ENCODE measurements at regions not wholly inside any gene's neighbourhood (a gene's known extent, or its start where the extent isn't known, plus 50 kb on each side); places are given as distances from the start of the nearest gene placed in this dataset.
A peak's percentile ranks its signal among the peaks of the same experiment; 100 is the strongest.

DNA sequence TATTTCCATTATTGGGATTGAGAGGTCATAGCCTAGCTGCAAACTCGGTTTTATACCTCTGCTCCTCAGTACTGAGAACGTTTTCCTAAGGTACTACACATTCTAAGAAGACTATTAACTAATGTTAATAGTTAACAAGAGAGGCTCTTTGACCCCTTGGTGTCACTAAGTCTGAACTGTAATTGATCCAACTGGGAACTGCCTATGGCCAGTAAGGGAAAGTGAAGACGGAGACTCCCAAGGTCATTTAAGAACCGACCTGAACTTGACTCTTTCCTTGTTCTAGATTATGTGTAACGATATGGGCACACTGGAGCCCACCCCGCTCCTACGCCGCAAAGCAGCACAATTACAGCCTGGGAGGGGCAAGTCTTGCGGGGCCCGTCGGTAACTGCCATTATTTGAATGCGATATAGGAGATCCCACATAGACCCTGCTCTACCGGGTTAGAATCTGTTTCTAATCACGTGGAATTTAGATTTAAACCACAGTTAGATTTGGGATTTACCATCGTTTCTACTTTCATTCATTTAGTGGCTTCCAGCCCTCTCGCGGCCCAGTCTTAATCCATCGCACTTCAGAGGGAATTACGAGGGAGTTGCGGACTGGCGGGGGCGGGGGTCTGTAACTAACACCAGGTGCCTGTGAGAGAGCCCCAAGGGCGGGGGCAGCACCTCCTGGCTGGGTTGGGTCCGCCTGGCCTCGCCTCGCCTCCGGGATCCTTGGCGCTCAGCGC, 84.1 kb upstream of the EPB41L3 start:
- DNase-seq, result no peak
- no peaks in the 10 kb centered on the region for H3K9me3 Mint-ChIP-seq
- H3K27ac Mint-ChIP-seq, result no peak overlapping the region
- intact Hi-C loops (cut with micrococcal nuclease), result loop anchor here (10.0 kb wide), 1 partner anchor 267 kb away; the partner anchor contains the start of gene TMEM200C
- ChIA-PET CTCF (no interaction called here), POLR2A (no interaction called here)
- peaks cover 28% of the 10 kb centered on the region for H3K27me3 Mint-ChIP-seq
- H3K4me1 Mint-ChIP-seq (ENCODE audit: low read depth), result peaks cover 3% of the 10 kb centered on the region
- peak overlapping the region; percentile 44 for H3K4me3 Mint-ChIP-seq
- no peaks in the 10 kb centered on the region for H3K36me3 Mint-ChIP-seq

DNA sequence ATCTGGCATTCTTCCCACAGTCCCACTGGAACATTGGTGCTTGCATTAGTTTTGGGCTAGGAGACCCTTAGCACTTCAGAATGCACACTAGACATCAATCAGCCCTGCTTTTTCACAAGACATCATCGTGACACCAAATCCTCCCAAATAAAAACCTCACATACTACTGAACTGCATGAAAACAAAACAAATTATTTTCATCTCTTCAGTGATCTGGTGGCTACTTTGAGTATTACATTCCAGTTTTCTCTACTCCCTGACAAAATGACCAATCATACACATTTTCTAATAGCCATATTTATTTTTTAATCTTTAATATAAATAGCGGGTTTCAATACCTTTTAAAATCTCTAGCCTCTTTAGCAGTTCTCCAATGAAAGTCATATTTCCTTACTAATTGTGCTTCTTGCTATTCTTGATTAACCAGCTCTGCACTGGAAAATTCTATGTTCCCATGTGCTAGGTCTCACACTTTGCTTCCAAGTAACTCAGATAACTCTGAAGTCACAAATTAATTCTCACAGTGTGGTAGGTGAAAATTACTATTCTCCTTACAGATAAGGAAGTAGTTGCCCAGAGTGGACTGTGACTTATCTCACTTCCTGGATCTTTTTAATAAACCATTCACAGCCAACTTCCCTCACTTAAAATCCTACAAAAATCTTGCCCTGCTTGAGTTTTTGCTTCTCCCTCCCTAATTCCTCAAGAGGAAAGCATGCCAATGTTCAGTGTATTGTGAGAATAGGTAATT, 82.5 kb upstream of the EPB41L3 start:
- intact Hi-C loops (cut with micrococcal nuclease), result loop anchor here (10.0 kb wide), 1 partner anchor 268 kb away; the partner anchor contains the start of gene TMEM200C
- no peak for DNase-seq
- H3K27me3 Mint-ChIP-seq, result peaks cover 20% of the 10 kb centered on the region
- H3K27ac Mint-ChIP-seq, result no peak overlapping the region
- no peak overlapping the region for H3K4me3 Mint-ChIP-seq
- H3K9me3 Mint-ChIP-seq, result no peaks in the 10 kb centered on the region
- peaks cover 3% of the 10 kb centered on the region for H3K4me1 Mint-ChIP-seq (ENCODE audit: low read depth)
- ChIA-PET CTCF (no interaction called here), POLR2A (no interaction called here)
- no peaks in the 10 kb centered on the region for H3K36me3 Mint-ChIP-seq

DNA sequence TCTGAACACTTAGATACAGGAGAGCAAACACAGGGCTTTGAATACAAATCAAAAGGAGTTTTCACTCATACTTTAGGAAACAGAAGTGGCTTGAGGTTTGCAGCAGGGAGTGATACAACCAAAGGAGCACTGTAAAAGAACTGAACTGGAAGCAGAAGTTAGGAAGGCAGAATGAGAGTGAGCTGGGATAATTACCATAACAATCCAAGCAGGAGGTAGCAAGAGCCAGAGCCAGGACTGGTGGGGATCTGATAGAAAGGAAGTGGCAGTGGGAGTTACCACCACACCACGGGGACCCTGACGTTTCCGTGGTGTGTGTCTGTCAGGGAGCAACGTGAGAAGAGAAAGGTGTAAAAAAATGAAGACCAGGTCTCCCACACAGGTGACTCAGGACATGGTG, 81.3 kb upstream of the EPB41L3 start:
- Mint-ChIP-seq H3K27ac (no peak overlapping the region), H3K4me1 (ENCODE audit: low read depth) (peaks cover 3% of the 10 kb centered on the region), H3K27me3 (peaks cover 13% of the 10 kb centered on the region), H3K9me3 (no peaks in the 10 kb centered on the region), H3K4me3 (no peak overlapping the region), H3K36me3 (no peaks in the 10 kb centered on the region)
- intact Hi-C loops (cut with micrococcal nuclease), result loop anchor here (10.0 kb wide), 1 partner anchor 270 kb away; the partner anchor contains the start of gene TMEM200C
- CTCF ChIA-PET, result interaction anchor here (0.5 kb wide), 1 partner anchor 283 kb away, joined by 3 read pairs; no protein-coding TSS in a partner anchor
- POLR2A ChIA-PET, result no interaction called here
- DNase-seq, result no peak

DNA sequence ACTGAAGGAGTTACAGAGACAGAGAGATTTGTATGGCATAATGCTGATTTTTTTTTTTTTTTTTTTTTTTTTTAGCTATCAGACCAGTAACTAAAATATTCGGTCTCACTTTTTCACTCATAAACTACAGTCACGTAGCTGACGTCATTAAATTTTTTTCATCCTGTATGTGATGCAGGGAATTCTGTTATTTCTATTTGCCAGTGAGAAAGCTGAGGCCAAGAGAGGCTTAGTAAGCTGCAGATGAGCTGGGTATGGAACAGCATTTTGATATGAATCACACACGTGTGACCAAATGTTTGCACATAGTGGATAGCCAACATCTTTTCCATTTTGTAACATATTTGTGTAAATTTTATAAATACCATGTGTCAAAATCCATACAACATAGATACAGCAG, 79.1 kb upstream of the EPB41L3 start:
- ChIA-PET CTCF (no interaction called here), POLR2A (no interaction called here)
- Mint-ChIP-seq H3K4me1 (ENCODE audit: low read depth) (no peaks in the 10 kb centered on the region), H3K36me3 (no peaks in the 10 kb centered on the region), H3K27ac (no peak overlapping the region), H3K9me3 (no peaks in the 10 kb centered on the region), H3K4me3 (no peak overlapping the region), H3K27me3 (peaks cover 7% of the 10 kb centered on the region)
- DNase-seq, result no peak
- intact Hi-C loops (cut with micrococcal nuclease), result loop anchor here (10.0 kb wide), 1 partner anchor 272 kb away; the partner anchor contains the start of gene TMEM200C

DNA sequence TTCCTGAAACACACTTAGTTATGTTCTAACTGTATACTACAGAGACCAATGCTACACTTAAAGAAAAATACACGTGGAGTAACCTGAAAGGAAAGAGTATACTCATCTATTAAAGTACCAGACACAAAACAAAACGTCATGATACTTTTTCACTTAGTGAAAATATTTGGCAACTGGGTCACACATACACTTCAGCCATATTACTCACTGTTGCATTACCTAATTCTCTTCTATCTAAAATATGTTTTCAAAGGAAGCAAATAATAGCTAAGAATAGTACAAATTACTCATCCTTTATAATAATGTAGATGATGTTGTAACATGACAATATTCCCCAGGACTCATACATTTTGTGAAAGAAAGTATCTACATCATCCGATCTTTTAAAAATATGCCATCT, 76.5 kb upstream of the EPB41L3 start:
- CTCF ChIA-PET, result interaction anchor here (0.7 kb wide), 1 partner anchor 14 kb away, joined by 3 read pairs; no protein-coding TSS in a partner anchor
- peaks cover 3% of the 10 kb centered on the region for H3K27me3 Mint-ChIP-seq
- no peaks in the 10 kb centered on the region for H3K9me3 Mint-ChIP-seq
- no peaks in the 10 kb centered on the region for H3K36me3 Mint-ChIP-seq
- H3K27ac Mint-ChIP-seq, result no peak overlapping the region
- H3K4me3 Mint-ChIP-seq, result no peak overlapping the region
- no peaks in the 10 kb centered on the region for H3K4me1 Mint-ChIP-seq (ENCODE audit: low read depth)
- DNase-seq, result no peak
- POLR2A ChIA-PET, result no interaction called here
- intact Hi-C loops (cut with micrococcal nuclease), result loop anchor here (10.0 kb wide), 1 partner anchor 275 kb away; the partner anchor contains the start of gene TMEM200C

DNA sequence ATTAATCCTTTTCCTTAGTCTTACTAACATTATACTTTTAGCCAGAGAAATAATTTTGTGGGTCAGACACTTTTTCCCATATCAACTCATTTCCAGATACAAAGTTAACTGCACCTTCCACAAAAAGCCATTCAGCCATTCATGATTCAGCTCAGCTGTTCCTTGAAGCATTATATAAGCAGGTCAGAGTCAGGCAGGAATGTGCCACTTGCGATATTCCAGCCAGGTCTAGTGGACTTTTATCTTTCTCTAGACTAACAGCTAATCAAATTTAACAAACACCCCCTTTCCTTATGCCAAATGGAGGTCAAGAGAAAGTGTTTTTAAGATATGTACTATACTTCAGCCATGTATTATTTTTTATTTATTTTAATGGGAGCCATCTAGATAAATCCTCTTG, 75.6 kb upstream of the EPB41L3 start:
- no peaks in the 10 kb centered on the region for H3K9me3 Mint-ChIP-seq
- POLR2A ChIA-PET, result no interaction called here
- no peaks in the 10 kb centered on the region for H3K36me3 Mint-ChIP-seq
- peaks cover 3% of the 10 kb centered on the region for H3K27me3 Mint-ChIP-seq
- DNase-seq, result no peak
- intact Hi-C loops (cut with micrococcal nuclease), result no loop called here
- H3K27ac Mint-ChIP-seq, result no peak overlapping the region
- no peak overlapping the region for H3K4me3 Mint-ChIP-seq
- no peaks in the 10 kb centered on the region for H3K4me1 Mint-ChIP-seq (ENCODE audit: low read depth)
- CTCF ChIA-PET, result interaction anchor here (0.7 kb wide), 1 partner anchor 15 kb away, joined by 3 read pairs; no protein-coding TSS in a partner anchor

DNA sequence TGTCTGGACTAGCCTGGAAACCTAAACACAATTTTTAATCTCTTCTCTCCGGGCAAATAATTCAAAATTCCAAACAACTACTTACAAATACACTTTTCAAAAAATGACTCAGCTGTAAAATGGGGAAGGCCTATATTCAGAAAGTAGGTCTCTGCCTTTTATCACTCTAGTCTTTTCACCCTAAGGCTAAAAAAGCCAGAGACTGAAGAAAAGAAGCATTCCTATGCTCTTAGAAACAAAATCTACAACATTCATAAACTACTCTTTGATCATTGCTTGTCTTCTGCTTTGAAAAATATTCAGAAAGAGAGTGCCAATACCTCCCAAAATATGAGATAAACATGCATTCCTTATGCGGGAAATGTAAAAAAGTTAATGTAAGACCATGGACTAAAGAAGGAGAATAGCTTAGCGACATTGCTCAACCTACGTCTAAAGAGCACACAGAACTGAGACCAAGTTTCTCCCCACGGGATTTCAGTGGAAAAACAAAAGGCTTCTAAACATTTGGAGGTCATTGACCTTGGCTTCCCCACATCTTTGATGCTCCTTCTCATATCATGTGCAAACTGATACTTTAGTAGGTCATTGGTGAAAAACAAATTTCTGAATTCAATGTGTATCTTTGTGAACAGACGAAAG, 74.4 kb upstream of the EPB41L3 start:
- H3K27me3 Mint-ChIP-seq, result no peaks in the 10 kb centered on the region
- H3K9me3 Mint-ChIP-seq, result no peaks in the 10 kb centered on the region
- POLR2A ChIA-PET, result no interaction called here
- CTCF ChIA-PET, result no interaction called here
- H3K4me3 Mint-ChIP-seq, result no peak overlapping the region
- no peaks in the 10 kb centered on the region for H3K4me1 Mint-ChIP-seq (ENCODE audit: low read depth)
- intact Hi-C loops (cut with micrococcal nuclease), result no loop called here
- no peak for DNase-seq
- H3K27ac Mint-ChIP-seq, result no peak overlapping the region
- no peaks in the 10 kb centered on the region for H3K36me3 Mint-ChIP-seq

DNA sequence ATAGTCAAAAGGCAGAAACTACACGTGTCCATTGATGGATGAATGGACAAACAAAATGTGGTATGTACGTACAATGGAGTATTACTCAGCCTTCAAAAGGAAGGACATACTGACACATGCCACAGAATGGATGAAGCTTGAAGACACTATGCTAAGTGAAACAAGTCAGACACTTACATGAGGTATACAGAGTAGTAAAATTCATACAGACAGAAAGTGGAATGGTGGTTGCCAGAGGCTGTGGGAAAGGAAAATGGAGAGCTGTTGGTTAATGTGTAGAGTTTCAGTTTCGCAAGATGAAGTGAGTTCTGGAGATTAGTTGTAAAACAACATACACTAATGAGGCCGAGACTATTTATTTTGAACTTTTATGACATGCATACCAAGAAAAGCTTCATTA, 67.4 kb upstream of the EPB41L3 start:
- H3K4me1 Mint-ChIP-seq (ENCODE audit: low read depth), result no peaks in the 10 kb centered on the region
- POLR2A ChIA-PET, result no interaction called here
- CTCF ChIA-PET, result no interaction called here
- H3K9me3 Mint-ChIP-seq, result no peaks in the 10 kb centered on the region
- intact Hi-C loops (cut with micrococcal nuclease), result no loop called here
- no peaks in the 10 kb centered on the region for H3K36me3 Mint-ChIP-seq
- no peak overlapping the region for H3K27ac Mint-ChIP-seq
- no peak for DNase-seq
- peaks cover 4% of the 10 kb centered on the region for H3K27me3 Mint-ChIP-seq
- H3K4me3 Mint-ChIP-seq, result no peak overlapping the region

DNA sequence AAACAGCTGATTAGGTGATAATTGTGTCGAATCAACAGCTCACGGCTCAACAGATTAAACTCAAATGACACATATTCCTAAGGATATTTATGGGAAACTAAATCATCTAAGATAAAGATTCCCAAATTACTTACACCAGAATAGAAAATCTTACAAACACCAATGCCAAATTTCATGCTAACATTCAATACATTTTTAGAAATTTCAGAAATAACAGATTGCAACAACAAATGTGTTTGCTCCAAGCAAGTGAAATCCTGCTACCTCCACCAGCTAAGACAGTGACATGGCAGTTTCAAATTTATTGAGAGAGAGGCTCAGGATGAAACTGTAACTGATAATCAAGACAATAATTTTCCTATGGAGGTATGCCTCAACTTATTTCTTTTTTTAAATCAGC, 65.0 kb upstream of the EPB41L3 start:
- Mint-ChIP-seq H3K36me3 (no peaks in the 10 kb centered on the region), H3K4me1 (ENCODE audit: low read depth) (no peaks in the 10 kb centered on the region), H3K27me3 (peaks cover 4% of the 10 kb centered on the region), H3K27ac (no peak overlapping the region), H3K9me3 (no peaks in the 10 kb centered on the region), H3K4me3 (no peak overlapping the region)
- POLR2A ChIA-PET, result no interaction called here
- CTCF ChIA-PET, result no interaction called here
- intact Hi-C loops (cut with micrococcal nuclease), result no loop called here
- no peak for DNase-seq

DNA sequence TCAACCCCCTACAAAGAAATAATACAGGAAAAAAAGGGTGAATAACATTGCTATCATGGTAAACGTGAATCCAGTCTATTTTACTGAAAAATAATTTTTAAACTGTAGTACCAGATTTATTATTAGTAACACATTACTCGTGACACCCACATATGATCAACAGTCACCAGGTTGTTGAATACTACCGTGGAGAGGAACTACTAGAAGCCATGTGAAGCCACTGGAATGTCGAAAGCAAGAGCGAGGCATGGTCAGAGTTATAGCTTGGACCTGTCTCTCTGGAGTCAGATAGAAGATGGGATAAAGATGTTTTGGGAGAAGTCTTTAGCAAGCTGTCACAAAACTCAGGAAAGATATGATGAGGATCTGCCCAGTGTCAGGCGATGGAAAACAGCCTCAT, 63.2 kb upstream of the EPB41L3 start:
- Mint-ChIP-seq H3K9me3 (no peaks in the 10 kb centered on the region), H3K27ac (no peak overlapping the region), H3K36me3 (no peaks in the 10 kb centered on the region), H3K4me1 (ENCODE audit: low read depth) (no peaks in the 10 kb centered on the region), H3K4me3 (no peak overlapping the region), H3K27me3 (peaks cover 4% of the 10 kb centered on the region)
- no peak for DNase-seq
- ChIA-PET POLR2A (no interaction called here), CTCF (no interaction called here)
- intact Hi-C loops (cut with micrococcal nuclease), result no loop called here

DNA sequence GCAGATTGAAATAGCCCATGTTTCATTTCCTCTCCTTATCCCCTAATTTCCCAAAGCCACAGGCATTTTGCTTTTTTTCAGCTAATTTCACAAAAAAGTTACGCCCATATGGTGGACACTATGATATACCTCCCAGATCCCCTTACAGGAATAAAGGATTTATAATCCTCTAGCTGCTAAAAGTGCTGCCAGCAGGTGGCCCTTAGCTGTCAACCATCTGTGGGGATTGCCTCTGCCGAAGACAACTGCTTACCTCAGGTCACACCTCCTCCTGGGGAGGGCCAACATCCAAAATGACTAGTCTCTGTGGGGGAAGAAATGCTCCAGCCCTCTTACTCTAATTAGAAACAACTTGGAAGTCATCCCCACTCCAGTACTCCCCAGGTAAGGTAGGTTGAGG, 61.0 kb upstream of the EPB41L3 start:
- peaks cover 4% of the 10 kb centered on the region for H3K27me3 Mint-ChIP-seq
- no peaks in the 10 kb centered on the region for H3K36me3 Mint-ChIP-seq
- H3K4me1 Mint-ChIP-seq (ENCODE audit: low read depth), result no peaks in the 10 kb centered on the region
- no peak overlapping the region for H3K4me3 Mint-ChIP-seq
- POLR2A ChIA-PET, result no interaction called here
- no peak overlapping the region for H3K27ac Mint-ChIP-seq
- H3K9me3 Mint-ChIP-seq, result no peaks in the 10 kb centered on the region
- DNase-seq, result no peak
- intact Hi-C loops (cut with micrococcal nuclease), result no loop called here
- CTCF ChIA-PET, result no interaction called here

DNA sequence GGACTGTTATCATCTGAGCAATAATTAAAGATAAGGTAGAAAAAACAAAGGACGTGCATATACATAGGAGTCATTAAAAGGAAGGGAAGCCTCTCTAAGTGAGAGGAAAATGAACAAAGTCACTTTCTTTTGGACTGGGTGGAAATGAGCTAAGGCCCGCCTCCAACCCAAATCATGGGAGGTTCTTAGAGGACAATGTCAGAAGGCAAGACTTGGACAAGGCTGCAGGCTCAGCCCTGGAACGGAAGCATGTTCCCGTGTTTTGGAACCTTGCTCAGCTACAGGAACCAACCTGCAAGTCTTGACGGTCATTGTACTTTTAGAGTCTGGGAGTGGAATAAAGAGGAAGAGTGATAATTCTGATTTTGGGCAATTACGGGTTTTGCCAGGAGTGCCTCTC, 59.4 kb upstream of the EPB41L3 start:
- no peak overlapping the region for H3K27ac Mint-ChIP-seq
- H3K27me3 Mint-ChIP-seq, result peaks cover 3% of the 10 kb centered on the region
- H3K9me3 Mint-ChIP-seq, result no peaks in the 10 kb centered on the region
- ChIA-PET POLR2A (no interaction called here), CTCF (no interaction called here)
- intact Hi-C loops (cut with micrococcal nuclease), result no loop called here
- no peaks in the 10 kb centered on the region for H3K4me1 Mint-ChIP-seq (ENCODE audit: low read depth)
- H3K4me3 Mint-ChIP-seq, result no peak overlapping the region
- no peaks in the 10 kb centered on the region for H3K36me3 Mint-ChIP-seq
- DNase-seq, result no peak
